HG03565 (cell line): ENCODE measurements at regions not wholly inside any gene's neighbourhood (a gene's known extent, or its start where the extent isn't known, plus 50 kb on each side); places are given as distances from the start of the nearest gene placed in this dataset.

ENCODE experiments used
- ATAC-seq: cut with Tn5 transposase; IDR thresholded peaks from one replicate; pipeline ENCODE4 v1.9.1; 2021; ENCODE audit warnings: mild to moderate bottlenecking, moderate library complexity; ENCODE audit not compliant: unreplicated experiment

DNA sequence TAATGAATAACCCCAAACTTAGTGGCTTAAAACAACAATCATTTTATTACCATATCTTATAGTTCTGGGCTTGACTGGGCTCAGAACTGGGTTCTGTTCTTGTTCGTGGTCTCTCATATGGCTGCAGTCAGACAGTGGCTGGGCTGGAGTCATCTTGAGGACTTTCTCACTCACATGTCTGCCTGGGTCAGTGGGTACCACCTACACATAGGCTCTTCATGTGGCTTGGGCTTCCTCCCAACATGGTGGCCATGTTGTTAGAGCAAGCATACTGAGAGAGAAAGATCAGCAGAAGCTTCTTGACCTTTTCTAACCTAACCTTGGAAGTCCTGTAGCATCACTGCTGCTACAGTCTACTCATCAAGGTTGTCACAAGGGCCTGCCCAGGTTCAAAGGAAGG lies 158.6 kb upstream of the SDK2 start:
- no peak for ATAC-seq

DNA sequence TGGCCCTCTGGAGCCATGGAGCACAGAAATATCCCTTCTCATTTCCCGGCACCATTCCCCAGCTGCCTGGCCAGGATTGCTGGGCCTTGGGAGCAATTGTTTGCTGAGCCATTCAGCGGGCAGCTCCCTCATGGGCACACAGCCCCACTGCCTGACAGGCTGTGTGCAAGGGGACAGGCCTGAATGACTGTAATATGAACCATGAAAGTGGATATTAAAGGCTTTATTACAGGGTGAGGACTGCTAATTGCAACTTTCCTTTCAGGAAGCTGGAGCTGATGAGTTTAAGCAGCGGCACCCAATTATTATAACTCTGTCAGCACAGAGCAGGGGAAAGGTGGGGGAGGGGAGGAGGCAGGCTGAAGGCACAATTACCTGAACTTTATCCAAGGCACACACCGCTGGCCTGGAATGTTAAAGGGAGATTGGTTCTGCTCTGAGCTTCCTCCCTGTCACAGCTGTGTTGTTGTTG lies 159.8 kb upstream of the SDK2 start:
- no peak for ATAC-seq

DNA sequence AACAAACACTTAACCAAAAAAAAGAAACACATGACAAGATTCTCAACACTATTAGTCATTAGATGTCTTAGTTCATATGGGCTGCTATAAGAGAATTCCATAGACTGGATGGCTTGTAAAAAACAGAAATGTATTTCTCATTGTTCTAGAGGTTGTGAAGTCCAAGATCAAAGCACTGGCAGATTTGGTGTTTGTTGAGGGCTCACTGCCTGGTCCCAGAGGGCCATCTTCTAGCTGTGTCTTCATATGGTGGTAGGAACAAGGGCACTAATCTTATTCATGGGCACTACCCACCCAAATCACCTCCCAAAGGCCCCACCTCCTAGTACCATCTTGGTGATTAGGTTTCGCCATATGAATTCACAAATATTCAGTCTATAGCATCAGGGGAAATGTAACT lies 162.5 kb upstream of the SDK2 start:
- no peak for ATAC-seq

DNA sequence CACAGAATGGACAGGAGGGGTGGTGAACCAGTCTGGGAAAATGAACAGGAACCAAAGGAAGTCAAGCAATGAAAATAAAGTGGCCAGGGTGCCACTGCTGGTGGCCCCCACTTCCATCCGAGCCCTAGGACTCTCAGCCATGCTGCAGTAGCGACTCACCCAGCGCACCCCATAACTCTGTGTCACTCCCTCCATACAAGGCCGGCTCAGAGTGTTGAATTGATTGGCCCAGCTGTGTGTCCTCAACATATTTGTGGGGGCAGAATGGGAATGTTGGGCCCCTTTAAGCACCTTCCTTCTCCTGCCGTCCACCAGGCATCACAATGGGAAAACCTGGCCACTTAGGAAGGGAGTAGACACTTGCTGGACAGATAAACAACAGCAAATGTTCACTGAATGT lies 169.0 kb upstream of the SDK2 start:
- no peak for ATAC-seq

DNA sequence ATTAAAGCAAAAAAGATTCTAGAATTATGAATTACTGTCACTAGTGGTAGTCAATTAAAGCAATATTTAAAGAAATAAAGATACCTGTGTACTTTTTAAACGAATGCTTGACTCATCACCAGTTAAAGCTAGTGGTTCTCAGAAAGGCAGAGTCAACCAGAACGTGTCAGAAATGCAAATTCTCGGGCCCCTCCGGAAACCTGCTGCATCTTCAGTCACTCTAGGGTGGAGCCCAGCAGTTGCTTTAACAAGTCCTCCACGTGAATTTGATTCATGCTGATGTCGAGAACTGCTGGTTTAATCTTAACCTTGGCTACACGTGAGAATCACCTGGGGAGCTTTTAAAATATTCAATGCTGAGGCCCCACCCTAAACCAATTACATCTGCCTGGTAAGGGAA lies 169.8 kb upstream of the SDK2 start:
- no peak for ATAC-seq

DNA sequence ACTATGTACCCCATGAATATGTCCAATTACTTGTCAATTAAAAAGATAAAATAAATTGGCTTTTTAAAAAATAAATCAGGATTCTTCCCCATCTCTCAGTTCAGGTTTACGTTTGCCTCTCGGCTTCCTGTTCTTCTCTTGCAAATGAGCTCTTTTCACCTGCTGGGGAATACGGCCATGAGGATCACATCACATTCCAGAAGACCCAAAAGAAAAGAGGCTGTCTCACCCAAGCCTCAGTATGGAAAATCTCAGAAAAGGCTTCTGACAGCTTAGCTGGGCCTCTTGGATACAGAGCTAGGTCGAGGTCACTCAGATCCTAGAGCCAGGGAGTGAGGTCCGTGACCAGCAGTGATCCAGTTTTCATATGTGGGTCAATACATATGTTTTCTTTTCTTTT lies 171.2 kb upstream of the SDK2 start:
- no peak for ATAC-seq

DNA sequence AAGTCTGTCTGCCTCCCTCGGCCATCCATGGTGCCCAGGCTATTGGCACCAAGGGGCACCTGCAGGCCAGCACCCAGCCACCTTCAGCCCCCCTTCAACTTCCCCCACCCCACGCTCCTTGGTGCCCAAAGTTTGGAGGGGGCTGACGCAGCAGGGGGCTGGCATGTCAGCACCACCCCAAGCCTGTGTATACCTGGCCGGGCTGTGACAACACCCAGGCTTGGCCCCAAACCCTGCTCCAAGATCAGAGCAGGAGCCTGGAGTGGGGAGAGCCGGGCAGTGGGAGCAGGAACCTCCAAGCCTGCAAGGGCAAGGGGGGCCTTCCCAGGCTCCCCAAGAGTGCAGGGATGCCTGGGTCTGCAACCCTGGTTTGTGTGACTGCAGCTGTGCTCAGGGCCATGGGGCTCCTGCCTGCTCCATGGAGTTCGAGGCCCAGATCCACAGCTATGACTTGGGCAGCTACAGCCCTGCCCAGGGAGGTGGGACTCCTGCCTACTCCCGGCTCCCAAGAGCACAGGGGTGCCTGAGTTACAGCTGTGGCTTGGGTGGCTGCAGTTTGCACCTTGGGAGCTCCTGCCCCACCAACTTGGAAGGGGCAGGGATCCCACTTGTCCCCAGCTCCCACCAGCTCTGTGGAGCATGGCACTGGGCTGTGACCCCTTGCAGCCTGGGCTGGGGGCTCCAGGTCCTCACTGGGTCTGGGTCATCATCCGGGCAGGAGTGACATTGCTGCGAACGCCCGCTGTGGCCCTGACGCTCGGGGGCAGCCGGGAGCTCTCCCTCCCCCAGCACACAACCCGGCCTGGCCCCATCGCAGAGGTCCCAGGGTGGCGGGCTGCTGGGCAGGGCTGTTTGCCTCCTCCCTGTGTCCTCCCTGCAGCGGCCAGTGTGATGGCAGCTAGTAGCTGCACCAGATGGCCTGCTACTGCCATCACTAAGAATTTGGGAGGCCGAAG lies 175.5 kb upstream of the SDK2 start:
- no peak for ATAC-seq

DNA sequence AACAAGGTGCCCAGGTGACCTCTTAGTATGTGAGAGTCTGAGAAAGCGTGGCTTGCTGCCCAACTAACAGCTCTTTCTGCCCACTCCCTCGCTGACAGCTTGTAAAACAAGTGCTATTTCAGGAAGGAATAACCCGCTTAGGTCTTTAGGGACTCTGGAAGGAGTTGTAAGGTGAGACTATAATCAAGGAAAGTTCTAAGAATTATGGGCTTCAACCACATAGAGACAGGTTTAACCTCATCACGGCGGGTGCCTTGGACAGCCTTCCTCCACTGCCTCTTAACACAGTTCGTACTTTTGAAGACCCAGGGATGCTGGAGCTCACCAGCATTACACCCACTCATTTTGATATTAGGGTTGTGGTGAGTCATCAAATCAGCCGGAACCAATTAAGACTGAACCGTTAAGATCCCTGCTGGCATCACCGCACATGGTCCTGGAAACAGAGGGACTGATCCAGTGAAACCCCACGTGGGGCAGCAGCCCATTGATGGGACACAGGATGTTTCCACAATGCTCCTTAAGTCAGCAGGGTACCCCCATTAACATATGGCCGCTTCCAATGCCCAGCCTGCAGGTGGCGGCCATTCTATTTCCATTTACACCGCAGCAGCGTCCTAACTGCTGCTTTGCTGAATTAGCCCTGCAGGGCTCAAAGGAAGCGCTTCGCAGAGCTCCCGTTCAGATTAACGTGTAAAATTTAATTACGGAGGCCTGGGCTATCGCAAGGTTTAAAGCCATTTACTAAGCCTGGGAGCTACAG lies 176.6 kb upstream of the SDK2 start:
- no peak for ATAC-seq

DNA sequence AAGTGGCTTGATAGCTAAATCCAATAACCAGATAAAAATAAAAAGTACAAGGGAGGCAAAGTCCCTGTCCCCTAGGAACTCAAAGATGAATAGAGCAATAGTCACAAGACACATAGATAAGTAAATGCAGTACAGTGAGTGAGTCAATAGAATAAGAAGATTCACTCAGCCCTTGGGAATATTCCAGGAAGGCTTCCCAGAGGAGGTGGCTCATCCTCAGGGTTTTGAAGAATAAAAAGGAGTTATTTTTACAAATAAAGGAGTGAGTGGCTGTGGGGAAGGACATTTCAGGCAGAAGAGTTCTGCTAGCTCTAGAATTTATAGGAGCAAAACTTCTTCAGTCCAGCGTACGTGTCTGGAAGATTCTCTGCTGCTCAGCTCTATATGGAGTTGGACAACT lies 177.4 kb upstream of the SDK2 start:
- no peak for ATAC-seq

DNA sequence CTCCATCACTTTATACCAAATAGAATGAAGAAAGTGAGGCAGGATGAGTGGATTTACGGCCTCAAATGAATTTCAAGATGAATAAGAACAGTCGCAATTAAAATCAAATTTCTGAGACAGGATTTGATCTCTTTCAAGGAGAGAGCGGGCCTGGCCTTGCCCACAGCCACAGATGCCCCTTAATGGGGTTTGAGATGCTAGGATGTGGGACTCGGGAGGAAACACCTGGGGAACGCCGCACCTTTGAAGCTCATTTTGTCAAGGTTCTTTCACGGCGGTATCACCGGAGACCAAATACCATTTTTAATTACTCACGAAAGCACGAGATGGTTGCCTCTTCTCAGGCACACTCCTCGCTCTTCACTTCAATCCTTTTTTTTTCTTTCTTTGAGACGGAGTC lies 178.1 kb upstream of the SDK2 start:
- no peak for ATAC-seq

DNA sequence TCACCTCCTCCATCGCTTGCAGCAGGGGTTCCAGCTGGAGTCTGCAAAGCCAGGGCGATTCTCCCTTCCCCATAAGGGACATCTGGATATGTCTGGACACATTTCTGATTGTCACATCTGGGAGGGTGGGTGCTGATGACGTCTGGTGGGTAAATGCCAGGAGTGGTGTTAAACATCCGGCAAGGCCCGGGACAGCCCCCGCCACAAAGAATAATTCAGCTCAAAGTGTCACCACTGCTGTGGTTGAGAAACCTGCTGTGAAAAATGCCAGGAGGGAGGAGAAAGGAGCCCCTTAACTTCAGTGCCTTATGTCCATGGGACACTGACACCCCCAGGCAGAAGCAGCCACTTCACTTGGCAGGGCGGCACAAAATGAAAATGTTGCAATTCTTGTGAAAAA lies 179.4 kb upstream of the SDK2 start:
- no peak for ATAC-seq

DNA sequence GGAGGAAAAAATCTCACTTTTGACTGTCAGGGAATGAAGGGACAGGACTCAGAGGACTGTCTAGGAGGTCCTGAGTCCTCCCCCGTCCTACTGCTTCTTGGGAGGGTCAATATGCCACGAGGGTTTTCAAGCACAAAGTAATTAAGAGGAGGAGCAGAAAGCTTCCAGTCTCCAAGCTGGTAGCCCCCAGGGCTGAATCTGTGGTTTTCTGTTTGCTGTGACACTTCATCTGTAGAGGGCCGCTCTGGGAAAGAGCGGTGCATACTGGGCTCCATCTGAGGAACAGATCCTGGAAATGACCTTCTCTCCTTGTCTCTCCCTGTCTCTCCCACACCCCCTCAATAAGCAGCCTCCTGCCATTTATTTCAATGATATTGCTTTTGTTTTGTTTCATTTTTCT lies 180.1 kb upstream of the SDK2 start:
- ATAC-seq: no peak

DNA sequence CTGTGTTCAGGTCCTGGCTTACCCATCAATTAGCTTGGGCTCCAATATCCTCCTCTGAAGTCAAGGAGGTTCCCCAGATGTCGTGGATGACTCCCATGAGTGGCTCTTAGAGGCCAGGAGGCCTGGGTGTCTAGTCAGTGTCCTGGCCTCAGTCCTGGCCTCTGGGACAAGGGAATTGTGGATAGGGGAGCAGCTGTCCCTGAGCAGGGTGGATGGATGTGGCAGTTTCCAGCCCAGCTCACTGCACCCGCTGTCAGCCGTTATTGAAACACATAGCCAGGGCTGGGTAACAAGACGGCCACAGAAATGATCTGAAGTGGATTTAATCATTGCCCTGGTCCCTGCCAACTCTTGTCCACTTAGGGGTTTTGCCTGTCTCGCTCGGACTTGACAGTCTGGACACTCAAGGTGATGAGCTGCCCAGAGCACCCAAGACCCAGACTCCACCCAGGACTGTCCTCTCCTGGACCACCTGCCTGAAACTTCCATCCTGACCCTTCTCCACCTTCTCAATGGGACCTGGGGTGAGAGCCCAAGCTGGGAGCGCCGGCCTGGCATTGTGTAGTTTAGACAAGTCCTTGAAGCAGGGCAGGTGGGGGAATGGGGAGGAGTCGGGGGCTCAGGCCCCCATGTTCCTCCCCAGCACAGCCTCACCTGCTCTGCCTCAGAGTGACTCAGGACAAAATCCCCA lies 182.1 kb upstream of the SDK2 start:
- no peak for ATAC-seq

DNA sequence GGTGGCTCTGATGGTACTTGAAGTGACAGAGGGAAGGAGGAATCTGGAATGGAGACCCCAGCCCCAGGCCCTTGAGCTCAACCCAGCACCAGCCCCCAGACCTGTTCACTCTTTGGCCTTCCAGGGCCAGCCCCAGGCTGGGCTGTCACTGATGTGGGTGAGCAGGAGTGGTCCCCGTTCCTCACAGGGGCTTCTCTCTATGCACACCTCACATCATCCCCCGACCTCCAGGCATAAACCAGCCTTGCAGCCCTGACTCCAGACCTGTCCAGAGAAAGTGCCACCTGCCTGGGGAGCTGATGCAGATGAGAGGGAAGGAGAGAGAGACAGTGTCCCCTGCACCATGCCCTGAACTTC lies 182.6 kb upstream of the SDK2 start:
- ATAC-seq: no peak

DNA sequence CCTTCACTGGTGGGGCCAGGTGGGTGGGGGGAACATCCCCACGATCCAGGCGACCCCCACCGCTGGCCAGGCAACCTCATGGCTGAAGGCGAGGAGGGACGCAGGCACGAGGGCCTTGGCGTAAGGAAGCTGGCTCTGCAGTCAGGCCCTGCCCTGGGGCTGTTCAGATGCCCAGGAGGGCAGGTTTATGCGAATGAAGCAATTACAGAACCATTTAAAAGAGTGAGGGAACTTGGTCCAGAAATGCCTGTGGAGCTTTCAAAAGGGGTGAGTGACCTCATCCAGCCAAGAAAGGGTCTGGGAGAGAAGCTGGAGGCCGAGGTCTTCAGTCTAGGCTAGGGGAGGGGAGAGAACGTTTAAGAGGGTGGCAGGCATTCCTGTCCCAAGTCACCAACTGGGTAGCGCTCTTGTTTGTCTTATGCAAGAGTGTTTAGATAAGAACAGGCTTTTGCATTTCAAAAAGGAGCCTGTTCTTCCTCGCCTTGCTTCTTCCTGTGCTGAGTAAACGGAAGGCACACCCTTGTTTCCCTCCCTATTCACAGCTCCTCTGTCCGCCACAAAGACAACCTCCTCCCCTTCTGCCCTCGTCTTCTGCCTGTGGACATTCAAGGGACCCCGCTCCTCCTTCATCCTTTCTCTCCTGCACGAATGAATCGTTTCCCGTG lies 183.5 kb upstream of the SDK2 start:
- no peak for ATAC-seq

DNA sequence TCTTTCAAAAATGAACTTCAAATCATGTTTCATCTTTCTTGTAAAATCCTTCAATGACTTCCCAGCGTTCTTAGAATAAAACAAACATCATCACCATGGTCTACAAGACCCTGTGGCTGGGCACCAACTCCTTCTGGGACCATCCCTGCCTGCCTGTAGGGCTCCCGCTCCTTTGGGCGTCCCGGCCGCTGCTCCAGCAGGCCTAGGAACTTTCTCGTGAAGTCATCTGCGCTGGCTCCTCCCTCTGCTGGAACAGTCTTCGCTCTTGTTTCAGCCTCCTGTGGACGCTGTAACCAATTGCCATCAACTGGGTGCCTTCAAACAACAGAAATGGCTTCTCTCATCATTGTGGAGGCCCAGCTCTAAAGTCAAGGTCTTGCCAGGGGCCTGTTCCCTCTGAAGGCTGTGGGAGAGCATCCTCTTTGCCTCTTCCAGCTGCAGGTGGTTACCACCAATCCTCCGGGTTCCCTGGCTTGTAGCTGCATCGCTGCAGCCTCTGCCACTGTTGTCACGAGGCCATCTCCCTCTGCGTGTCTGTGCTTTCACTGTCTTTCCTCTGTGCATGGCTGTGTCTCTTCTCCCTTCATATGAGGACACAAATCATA lies 185.5 kb upstream of the SDK2 start:
- ATAC-seq: no peak

DNA sequence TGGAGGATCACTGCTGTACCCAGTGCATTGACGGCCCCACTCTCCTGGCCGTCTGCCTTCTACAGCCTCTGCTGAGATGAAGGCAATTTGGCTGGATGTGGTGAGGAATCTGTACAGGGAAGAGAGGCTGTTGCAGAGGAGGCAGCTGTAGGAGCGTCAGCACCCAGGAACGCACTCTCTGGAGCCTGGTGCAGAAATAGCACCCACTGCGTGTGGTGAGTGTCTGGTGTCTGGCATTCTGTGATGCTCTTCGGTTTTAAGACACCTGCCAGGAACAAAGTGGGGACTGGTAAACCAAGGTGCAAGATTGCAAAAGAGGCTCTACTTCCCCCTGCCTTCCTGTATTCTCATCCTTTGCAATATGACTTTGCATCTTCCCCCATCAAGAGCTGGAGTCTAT lies 187.5 kb upstream of the SDK2 start:
- ATAC-seq: no peak

DNA sequence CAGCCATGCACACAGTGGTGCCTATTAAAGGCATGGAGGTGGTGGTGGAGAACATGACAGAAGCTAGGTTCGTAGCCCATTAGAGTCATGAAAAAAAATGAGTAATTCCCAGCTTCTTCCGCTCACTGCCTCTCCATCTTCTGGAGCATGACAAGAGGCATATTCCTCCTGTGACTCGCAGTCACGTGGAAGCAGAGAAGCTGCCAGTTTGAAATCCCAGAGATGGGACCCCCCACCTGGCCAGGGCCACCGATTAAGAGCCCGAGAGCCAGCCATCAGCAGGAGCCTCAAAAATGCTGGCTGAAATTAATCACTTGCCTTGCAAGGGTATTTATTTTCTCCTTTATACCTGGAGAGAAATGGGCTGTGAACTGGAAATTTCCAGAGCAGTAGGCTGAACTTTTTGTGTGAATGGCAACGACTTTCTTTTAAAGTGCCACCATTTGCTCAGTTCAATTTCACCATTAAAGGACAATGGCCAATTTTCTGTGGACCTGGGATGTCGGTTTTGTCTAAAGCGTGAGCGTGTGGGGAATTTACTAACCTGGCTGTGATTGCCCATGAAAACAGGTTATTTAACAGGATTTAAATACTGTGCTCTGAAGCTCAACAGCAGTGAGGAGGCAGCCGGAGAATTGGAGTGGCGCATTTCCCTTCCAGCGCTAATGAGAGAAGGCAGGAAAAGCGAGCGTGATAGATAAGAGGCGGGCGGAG lies 189.7 kb upstream of the SDK2 start:
- ATAC-seq: no peak

DNA sequence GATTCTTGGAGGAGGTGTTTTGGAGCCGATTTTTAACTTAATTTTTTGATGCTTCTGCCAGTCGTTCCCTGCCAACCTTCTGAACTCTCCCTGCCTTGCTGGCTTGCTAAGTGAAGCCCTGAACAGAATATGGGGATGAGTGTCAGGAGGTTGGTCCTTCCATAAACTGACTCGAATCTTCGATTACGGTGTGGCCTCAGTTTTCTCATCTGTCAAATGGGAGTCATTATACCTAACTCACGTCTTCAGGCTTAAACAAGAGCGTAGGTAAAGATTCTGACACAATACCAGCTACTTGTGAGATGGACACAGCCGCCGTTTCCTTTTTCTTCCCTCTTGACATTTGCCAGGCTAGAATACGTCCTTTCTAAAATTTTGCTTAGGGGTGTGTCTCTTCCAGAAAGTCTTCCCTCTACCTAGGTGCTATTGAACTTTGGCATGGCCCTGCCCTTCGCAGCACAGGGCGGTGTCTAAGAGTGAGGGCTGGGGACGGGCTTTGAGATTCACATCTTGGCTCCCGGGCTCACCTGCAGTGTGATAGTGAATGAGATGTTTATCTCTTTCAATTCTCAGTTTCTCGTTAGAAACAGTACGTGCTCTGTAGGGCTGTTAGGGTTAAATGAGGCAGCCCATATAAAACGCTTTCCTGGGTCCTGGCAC lies 190.6 kb upstream of the SDK2 start:
- no peak for ATAC-seq

DNA sequence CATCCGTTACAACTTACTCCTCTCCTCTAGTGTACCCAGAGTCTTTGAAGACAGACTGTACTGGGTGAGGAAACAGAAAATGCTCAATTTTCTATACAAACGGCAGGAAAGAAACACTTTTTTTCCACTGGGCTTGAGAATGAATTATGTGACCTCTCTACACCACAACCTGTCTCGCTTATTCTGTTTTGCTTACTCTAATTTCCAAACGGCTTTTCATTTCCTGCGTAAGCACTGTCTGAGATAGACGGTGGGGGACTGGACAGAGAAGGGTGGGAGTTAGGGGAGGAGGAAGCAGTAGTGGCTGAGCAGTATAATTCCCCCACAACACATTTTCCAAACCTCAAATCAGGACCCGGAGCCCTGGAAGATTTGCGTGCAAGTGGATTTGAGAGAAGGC lies 191.4 kb upstream of the SDK2 start:
- no peak for ATAC-seq
